Activated naive CD4-positive, alpha-beta T cell treated with anti-CD3 and anti-CD28 coated beads, Interleukin-2, amount 50 U/mL, for 72 hours (primary cell): ENCODE measurements at regions not wholly inside any gene's neighbourhood (a gene's known extent, or its start where the extent isn't known, plus 50 kb on each side); places are given as distances from the start of the nearest gene placed in this dataset.
"Not testable (repeated sequence)": the region's sequence is repeated elsewhere in the genome, so short reads cannot be mapped to it uniquely, and the experiment has no call there.

Experiments used
- ATAC-seq, 2 donors: fragments of 150-1000 bp; cut with Tn5 transposase; 2 replicates each; pipeline ENCODE4 v1.10.0; 2021; ENCODE audit warnings: mild to moderate bottlenecking in 2 of 2, moderate library complexity in 2 of 2
- DNase-seq, 2 donors: peaks; one replicate each; pipeline ENCODE4 v3.0.0; 2021 to 2022; ENCODE audit warnings: low spot score in 2 of 2
- H3K27ac Mint-ChIP-seq, 2 donors: one replicate each; pipeline ENCODE4 v1.8.0; 2022; ENCODE audit warnings: mild to moderate bottlenecking in 2 of 2, mixed read lengths in 2 of 2
- H3K36me3 Mint-ChIP-seq, 2 donors: one replicate each; pipeline ENCODE4 v1.8.0; 2022; ENCODE audit warnings: mixed read lengths in 2 of 2
- H3K9me3 Mint-ChIP-seq, 2 donors: one replicate each; pipeline ENCODE4 v1.8.0; 2022; ENCODE audit warnings: mixed read lengths in 2 of 2

DNA sequence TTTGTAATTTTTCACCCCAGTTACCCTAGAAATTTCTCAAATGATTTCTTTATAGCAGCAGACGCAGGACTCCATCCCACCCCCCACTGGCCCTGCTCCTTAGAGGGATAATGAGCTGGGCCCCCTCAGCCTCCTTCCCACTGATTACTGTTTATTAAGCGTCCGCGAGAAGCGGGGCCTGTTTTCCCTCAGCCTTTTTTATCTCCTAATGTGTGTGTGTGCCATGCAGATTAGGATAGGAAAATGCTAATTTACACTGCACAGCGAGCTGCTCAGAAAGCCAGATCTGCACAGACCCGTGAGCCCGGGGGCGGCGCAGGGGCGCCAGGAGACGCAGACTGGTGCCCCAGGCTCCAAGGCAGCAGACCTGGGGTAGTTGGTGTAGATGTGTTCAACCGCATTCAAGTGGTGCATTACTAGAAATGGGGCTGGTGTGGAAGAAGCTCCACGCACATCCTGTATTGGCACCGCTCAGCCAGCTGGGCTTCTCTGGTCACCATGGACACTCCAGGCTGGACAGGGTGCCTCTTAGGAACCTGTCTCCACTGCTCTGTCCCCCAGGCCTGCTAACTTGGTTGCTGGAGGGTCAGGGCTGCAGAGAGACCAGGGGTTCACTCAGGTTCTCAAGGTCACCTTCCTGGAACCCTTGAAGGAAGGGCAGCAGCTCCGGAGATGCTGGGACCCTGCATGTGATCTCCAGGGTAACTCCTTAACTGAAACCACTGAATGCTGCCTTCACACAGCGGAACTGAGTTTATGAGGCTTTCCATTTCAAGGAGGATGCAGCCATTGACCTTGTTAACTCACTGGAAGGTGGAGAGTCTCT, 256.3 kb downstream of the ERMARD start:
- Mint-ChIP-seq H3K36me3 (peaks cover 10 to 25% of the 10 kb centered on the region in 2 donors), H3K9me3 (peaks cover 17 to 19% of the 10 kb centered on the region in 2 donors), H3K27ac (no peak overlapping the region)
- DNase-seq (peak in 1 of 2 donors; percentile 41), ATAC-seq (no peak)

DNA sequence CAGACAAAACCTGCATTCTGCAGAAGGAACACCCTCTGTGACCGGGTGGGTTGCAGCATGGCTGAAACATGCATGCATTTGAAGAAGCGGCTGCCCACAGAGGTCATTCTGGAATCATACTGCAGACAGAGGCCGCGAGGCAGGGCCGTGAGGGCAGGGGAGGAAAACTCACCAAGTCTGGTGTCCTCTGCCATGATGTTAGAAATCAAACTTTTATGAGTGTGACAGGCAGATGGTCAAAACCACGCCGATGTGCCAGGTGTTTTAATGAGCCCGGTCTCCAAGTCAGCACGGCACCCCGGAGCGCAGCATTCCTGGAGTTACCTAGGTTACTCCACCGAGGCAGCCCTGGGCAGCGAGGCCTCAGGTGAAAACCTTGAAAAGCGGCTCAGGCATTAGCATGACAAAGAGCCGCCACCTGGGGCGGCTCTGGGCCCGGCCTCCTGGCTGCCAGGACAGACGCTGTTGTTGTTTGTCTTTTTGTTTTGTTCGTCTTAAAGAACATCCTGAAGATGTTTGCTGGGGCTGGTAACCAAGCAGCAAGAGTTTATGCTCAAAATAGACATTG, 255.6 kb downstream of the ERMARD start:
- Mint-ChIP-seq H3K27ac (no peak overlapping the region), H3K9me3 (peaks cover 23 to 26% of the 10 kb centered on the region in 2 donors), H3K36me3 (peaks cover 15 to 32% of the 10 kb centered on the region in 2 donors)
- DNase-seq (peak in 1 of 2 donors; percentile 41), ATAC-seq (no peak)

DNA sequence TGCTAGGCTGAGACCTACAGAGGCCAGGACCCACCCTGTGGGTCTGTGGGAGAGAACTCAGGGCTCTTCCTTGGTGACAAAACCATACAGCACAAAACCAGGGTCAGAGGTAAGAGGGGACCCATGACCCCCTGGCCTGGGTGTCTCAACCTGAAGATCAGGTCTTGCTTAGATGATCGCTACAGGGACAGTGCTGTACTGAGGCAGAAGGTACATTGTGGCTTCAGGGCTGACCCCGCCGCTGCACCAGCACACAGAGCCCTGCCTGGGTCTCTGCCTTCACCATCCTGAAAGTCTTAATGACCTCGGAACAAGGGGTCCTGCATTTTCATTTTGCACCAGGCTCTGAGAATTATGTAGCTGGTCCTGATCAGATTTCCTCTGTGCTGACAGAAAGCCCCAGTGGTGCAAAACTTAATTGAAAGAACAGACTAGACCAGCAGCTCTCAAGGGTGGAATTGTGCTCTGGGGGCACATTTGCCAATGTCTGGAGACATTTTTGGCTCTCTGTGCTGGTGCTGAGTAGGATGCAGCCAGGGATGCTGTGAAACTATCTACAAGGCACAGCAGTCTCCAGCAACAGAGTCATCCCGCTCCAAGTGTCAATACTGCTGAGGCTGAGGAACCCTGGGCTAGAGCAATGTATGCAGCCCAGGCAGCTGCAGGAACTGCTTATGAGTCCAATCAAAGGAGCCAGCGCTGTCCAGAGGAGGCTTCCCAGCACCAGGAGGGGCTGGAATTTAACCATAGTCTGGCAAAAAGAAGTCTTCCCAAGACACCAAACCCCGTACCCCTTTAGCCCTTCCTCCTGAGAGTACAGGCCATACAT, 254.9 kb downstream of the ERMARD start:
- H3K36me3 Mint-ChIP-seq, result peaks cover 15 to 35% of the 10 kb centered on the region in 2 donors

DNA sequence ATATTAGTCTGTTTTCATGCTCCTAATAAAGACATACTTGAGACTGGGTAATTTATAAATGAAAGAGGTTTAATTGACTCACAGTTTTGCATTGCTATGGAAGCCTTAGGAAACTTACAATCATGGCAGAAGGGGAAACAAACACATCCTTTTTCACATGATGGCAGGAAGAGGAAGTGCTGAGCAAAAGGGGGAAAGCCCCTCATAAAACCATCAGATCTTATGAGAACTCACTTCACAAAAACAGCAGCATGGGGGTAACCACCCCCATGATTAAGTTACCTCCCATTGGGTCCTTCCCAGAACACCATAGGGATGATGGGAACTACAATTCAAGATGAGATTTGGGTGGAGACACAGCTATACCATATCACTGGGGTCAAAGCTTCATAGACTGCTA, 254.2 kb downstream of the ERMARD start:
- DNase-seq, result no peak
- ATAC-seq, result peak in 1 of 2 donors; percentile 56
- peak overlapping the region in 1 of 2 donors; percentile 38 for H3K27ac Mint-ChIP-seq

More for the DNA sequence above, 254.9 kb downstream of the ERMARD start:
- H3K9me3 Mint-ChIP-seq, result peaks cover 23 to 26% of the 10 kb centered on the region in 2 donors
- peak in 1 of 2 donors; percentile 26 for ATAC-seq
- H3K27ac Mint-ChIP-seq, result no peak overlapping the region
- DNase-seq, result peak in 1 of 2 donors; percentile 14

DNA sequence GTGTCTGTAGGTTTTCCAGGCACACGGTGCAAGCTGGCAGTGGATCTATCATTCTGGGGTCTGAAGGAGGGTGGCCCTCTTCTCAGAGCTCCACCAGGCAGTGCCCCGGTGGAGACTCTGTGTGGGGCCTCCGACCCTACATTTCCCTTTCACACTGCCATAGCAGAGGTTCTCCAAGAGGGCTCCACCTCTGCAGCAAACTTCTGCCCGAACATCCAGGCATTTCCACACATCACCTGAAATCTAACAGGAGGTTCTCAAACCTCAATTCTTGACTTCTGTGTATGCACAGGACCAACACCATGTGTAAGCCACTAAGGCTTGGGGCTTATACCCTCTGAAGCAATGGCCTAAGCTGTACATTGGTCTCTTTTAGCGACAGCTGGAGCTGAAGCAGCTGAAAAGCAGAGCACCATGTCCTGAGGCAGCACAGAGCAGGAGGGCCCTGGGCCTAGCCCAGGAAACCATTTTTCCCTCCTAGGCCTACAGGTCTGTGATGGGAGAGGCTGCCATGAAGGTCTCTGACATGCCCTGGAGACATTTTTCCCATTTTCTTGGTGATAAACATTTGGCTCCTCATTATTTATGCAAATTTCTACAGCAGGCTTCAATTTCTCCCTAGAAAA, 253.3 kb downstream of the ERMARD start:
- Mint-ChIP-seq H3K9me3 (peaks cover 23 to 29% of the 10 kb centered on the region in 2 donors), H3K36me3 (peaks cover 15 to 45% of the 10 kb centered on the region in 2 donors), H3K27ac (peak overlapping the region in 1 of 2 donors; percentile 38)
- ATAC-seq (no peak), DNase-seq (no peak)

More for the DNA sequence above, 254.2 kb downstream of the ERMARD start:
- Mint-ChIP-seq H3K9me3 (peaks cover 23 to 26% of the 10 kb centered on the region in 2 donors), H3K36me3 (peaks cover 15 to 42% of the 10 kb centered on the region in 2 donors)

DNA sequence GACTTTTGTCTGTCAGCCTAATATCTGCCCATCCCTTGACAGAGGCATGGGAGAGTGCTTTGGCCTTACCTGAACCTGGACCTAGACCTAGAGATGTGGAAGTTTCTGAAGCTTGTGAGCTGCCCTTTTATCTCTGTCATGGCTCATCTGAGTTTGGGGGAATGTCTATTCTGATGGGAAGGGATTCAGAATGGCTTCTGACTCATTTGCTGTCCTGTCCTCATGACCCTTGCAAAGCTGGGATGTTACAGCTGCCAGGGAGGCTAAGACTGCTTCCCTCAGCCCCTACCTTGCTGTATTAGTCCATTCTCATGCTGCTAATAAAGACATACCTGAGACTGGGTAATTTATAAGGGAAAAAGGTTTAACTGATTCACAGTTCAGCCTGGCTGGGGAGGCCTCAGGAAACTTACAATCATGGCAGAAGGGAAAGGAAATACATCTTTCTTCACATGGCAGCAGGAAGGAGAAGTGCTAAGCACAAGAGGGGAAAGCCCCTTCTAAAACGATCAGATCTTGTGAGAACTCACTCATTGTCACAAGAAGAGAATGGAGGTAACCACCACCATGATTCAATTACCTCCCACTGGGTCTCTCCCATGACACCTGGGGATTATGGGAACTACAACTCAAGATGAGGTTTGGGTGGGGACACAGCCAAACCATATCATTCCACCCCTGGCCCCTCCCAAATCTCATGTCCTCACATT, 252.2 kb downstream of the ERMARD start:
- Mint-ChIP-seq H3K9me3 (peaks cover 23 to 29% of the 10 kb centered on the region in 2 donors), H3K36me3 (peaks cover 15 to 45% of the 10 kb centered on the region in 2 donors), H3K27ac (no peak overlapping the region)
- peak in 1 of 2 donors; percentile 18 for DNase-seq
- ATAC-seq, result peak in 1 of 2 donors; percentile 55

DNA sequence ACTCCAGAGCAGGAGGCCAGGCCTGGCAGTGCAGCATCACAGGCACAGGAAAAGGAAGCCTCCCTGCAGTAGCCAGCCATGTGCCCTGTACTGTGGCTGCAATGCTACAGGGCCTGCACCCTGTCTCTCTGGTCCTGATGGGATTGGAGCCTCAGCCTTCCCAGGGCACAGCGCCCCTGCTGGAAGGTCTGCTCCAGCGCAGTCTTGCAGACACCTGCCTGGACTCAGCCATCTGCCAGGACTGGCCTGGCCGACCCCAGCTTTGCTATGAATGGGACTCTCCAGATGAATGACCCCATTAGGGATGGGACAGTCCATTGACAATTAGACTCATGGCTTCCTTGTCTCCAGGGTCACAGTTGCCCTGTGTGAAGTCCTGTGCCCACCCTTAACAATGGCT, 251.6 kb downstream of the ERMARD start:
- H3K36me3 Mint-ChIP-seq, result peaks cover 15 to 45% of the 10 kb centered on the region in 2 donors
- H3K9me3 Mint-ChIP-seq, result peaks cover 23 to 29% of the 10 kb centered on the region in 2 donors
- ATAC-seq (no peak), DNase-seq (peak in 1 of 2 donors; percentile 43)
- no peak overlapping the region for H3K27ac Mint-ChIP-seq

DNA sequence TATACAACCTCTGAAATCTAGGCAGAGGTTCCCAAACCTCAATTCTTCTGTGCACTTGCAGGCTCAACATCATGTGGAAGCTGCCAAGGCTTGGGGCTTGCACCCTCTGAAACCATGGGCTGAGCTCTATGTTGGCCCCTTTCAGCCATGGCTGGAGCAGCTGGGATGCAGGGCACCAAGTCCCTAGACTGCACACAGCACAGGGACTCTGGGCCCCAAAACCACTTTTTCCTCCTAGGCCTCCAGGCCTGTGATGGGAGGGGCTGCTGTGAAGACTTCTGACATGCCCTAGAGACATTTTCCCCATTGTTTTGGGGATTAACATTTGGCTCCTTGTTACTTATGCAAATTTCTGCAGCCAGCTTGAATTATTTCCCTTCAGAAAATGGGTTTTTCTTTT, 250.4 kb downstream of the ERMARD start:
- Mint-ChIP-seq H3K36me3 (peaks cover 15 to 45% of the 10 kb centered on the region in 2 donors), H3K9me3 (peaks cover 23 to 29% of the 10 kb centered on the region in 2 donors)
- DNase-seq, H3K27ac Mint-ChIP-seq, ATAC-seq: not testable (repeated sequence)

DNA sequence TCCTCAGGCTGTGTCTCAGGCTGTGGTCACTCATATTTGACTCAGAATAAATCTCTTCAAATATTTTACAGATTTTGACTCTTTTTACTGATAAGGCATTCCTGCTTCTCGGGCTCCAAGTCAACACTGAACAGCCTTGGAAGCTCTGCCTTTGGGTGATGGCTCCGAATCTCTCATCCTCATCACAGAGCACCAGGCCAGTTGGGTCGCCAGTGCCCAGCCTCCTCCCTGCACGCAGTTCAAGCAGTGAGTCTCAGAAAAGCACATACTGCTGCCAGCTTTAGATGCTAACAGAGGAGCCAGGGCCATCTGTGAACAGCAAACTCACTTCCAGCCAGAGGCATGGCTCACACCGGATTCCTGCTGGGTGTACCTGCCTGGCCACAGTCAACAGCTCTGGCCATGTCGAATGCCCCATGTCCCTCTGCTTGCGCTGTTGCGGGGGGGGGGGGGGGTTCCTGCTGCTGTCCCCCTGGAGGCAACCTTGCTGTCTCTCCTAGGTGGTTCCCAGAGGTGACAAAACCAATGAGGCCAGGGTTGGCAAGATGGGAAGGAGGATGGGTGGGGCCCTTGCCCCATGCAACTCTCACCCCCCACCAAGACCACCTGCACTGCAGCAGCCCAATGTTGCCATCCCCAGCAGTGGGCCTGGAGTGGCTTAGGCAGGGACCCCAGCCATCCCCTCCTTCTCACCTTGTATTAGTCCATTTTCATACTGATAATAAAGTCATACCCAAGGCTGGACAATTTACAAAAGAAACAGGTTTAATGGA, 248.8 kb downstream of the ERMARD start:
- peak in 1 of 2 donors; percentile 21 for DNase-seq
- H3K9me3 Mint-ChIP-seq, result peaks cover 20 to 25% of the 10 kb centered on the region in 2 donors
- H3K27ac Mint-ChIP-seq, result no peak overlapping the region
- H3K36me3 Mint-ChIP-seq, result peaks cover 10 to 40% of the 10 kb centered on the region in 2 donors
- no peak for ATAC-seq

DNA sequence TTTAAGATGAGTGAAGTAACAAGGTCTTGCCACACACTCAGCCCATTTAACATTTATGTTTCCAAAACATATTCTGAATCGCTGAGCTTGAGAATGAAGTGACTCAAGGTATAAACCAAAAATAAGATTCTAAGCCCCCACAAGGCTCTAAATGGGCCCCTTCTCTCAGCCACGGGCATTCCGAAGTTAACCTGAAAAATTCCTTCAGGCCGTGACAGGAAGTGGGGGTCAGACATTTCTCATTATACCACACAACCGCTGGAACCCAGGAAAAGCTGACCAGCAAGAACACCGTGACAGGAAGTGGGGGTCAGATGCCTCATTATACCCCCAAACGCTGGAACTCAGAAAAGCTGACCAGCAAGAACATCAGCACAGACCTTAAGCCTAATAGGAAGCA, 247.9 kb downstream of the ERMARD start:
- H3K27ac Mint-ChIP-seq, result no peak overlapping the region
- peaks cover 5 to 32% of the 10 kb centered on the region in 2 donors for H3K36me3 Mint-ChIP-seq
- peaks cover 16 to 22% of the 10 kb centered on the region in 2 donors for H3K9me3 Mint-ChIP-seq
- ATAC-seq (no peak), DNase-seq (no peak)

DNA sequence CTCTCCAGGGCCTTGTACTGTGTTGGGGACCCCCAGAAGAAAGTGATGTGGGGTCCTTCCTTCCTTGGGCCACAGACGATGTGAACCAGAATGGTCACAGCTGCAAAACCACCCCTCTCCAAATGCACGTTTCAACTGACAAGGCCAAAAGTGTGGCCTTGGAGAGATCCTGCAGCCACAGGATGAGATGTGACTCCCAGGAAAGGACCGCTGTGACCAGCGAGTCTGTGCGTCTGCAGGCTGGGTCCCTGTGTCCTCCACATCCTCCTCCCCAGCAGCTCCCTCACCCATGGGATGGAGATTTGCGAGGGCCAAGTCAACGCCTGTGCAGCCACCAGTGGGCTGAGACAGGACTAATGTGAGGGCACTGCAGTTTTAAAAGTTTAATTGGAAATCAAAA, 247.0 kb downstream of the ERMARD start:
- ATAC-seq, result no peak
- H3K27ac Mint-ChIP-seq, result no peak overlapping the region
- peak in 1 of 2 donors; percentile 23 for DNase-seq
- H3K36me3 Mint-ChIP-seq, result peaks cover 5 to 27% of the 10 kb centered on the region in 2 donors
- H3K9me3 Mint-ChIP-seq, result peaks cover 10 to 18% of the 10 kb centered on the region in 2 donors

DNA sequence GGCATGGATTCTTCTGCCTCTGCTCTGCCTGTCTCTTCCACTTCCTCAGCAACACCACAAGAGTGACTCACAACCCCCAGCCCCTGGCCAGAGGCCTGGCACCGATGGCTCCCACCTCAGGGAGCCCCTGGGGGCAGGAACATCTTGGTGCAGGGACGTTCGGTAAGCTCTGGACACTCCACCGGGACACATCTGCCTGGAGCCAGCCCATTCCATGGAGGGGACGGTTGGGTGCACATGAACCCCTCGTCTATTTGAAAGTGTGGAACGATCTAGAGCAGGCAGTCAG, 246.5 kb downstream of the ERMARD start:
- peak in 1 of 2 donors; percentile 40 for ATAC-seq
- peak in 1 of 2 donors; percentile 50 for DNase-seq
- peaks cover 5 to 21% of the 10 kb centered on the region in 2 donors for H3K36me3 Mint-ChIP-seq

DNA sequence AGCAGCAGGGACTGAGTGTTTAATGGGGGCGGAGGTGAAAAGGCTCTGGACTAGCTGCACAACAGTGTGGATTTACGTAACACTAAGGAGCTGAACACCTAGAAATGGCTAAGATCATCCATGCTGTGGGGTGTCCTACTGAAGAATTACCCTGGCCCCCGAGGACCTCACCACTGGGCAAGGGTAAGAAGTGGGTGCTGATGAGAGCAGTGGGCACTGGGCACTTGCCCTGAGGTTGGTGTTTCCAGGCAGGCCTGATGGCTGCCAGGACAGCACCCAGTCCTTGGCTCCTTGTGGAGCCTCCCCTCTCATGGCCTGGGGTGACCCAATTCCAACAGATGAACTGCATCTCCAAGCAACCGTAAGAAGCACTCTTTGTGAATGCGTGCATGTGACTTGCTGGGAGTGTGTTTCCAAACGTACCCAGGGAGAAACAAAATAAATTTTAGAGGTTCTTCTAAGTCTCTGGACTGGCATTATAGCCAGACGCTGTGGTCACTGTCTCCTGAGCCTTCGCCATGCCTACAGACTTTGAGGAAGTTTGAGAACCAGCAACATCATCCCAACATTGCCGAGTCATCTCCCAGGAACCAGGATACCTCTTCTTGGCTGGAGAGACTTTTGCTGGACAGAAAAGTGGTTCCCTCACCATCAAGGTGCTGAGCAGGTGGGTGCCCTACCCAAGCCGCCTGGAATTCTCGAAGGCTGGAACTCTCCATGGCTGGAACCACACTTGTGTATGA, 245.9 kb downstream of the ERMARD start:
- DNase-seq, result peak in 1 of 2 donors; percentile 50
- Mint-ChIP-seq H3K9me3 (peaks cover 3 to 7% of the 10 kb centered on the region in 2 donors), H3K27ac (no peak overlapping the region), H3K36me3 (peaks cover 2 to 16% of the 10 kb centered on the region in 2 donors)
- no peak for ATAC-seq

More for the DNA sequence above, 246.5 kb downstream of the ERMARD start:
- no peak overlapping the region for H3K27ac Mint-ChIP-seq
- peaks cover 7 to 12% of the 10 kb centered on the region in 2 donors for H3K9me3 Mint-ChIP-seq

DNA sequence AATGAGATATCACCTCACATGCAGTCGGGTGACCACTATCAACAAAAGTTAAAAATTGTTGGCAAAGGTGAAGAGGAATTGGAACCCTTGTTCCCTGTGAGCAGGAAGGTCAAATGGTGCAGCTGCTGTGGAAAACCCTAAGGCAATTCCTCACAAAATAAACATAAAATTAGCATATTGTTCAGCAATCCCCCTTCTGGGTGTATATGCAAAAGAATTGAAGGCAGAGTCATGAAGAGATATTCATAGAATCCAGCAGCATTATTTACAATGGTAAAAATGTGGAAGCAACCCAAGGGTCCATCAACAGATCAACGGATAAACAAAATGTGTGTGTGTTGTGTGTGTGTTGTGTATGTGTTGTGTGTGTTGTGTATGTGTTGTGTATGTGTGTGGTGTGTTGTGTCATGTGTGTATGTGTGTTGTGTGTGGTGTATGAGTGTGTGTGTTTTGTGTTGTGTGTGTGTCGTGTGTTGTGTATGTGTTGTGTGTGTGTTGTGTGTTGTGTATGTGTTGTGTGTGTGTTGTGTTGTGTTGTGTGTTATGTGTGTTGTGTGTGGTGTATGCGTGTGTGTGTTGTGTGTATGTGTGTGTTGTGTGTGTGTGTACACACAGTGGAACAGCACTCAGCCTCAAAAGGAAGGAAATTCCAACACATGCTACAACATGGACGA, 245.1 kb downstream of the ERMARD start:
- ATAC-seq (no peak), DNase-seq (no peak)
- peaks cover 0 to 4% of the 10 kb centered on the region in 2 donors for H3K9me3 Mint-ChIP-seq
- H3K27ac Mint-ChIP-seq, result no peak overlapping the region
- H3K36me3 Mint-ChIP-seq, result peaks cover 0 to 10% of the 10 kb centered on the region in 2 donors
